ENCODE measurements at regions not wholly inside any gene's neighbourhood (a gene's known extent, or its start where the extent isn't known, plus 50 kb on each side); places are given as distances from the start of the nearest gene placed in this dataset.

GRCh38 chr3:18902081-18902793 is 246.1 kb upstream of the KCNH8 start:
- intact Hi-C loops (cut with micrococcal nuclease): no loop called here
- Histone ChIP-seq H4K20me1 (ENCODE audit: insufficient read depth, low read length) (no peaks in the 10 kb centered on the region), H3K27ac (ENCODE audit: low read depth in 1 of 2, low read length in 2 of 2) (no peak overlapping the region), H3K9me3 (replicated peaks in 1 of 2; ENCODE audit: control insufficient read depth in 1 of 2, insufficient read depth in 1 of 2, low read length in 2 of 2) (no peaks in the 10 kb centered on the region), H3K27me3 (ENCODE audit: control insufficient read depth in 2 of 2, insufficient read depth in 2 of 2, low read length in 2 of 2) (no peaks in the 10 kb centered on the region), H3K4me3 (replicated peaks in 1 of 3; ENCODE audit: low read depth in 2 of 3, low read length in 3 of 3) (no peak overlapping the region), H3K4me1 (ENCODE audit: control insufficient read depth in 1 of 2, insufficient read depth in 2 of 2, low read length in 2 of 2) (no peaks in the 10 kb centered on the region), H3K79me2 (ENCODE audit: insufficient read depth, low read length) (no peaks in the 10 kb centered on the region), H3K36me3 (replicated peaks in 1 of 2; ENCODE audit: control insufficient read depth in 1 of 2, insufficient read depth in 2 of 2, low read length in 2 of 2) (no peaks in the 10 kb centered on the region), H2AFZ (ENCODE audit: insufficient read depth, low read depth, low read length, poor library complexity, severe bottlenecking) (no peak overlapping the region), H3K9ac (ENCODE audit: insufficient read depth, low read length, poor library complexity, severe bottlenecking) (no peak overlapping the region), H3K4me2 (replicated peaks; ENCODE audit: extremely low read depth, low read length, poor library complexity, severe bottlenecking) (no peak overlapping the region)
- H3K4me3 Mint-ChIP-seq: no peak overlapping the region
- peaks cover 0 to 3% (median 0%) of the 10 kb centered on the region in 3 donors for H3K27me3 Mint-ChIP-seq (ENCODE audit: low read depth in 3 of 3)
- H3K27ac Mint-ChIP-seq: no peak overlapping the region
- H3K36me3 Mint-ChIP-seq: no peaks in the 10 kb centered on the region
- WGBS (ENCODE audit: insufficient coverage): no CpG with 5 or more reads among the region's 2 CpGs
- peaks cover 0 to 2% (median 0%) of the 10 kb centered on the region in 7 donors for H3K9me3 Mint-ChIP-seq
- no peaks in the 10 kb centered on the region for H3K4me1 Mint-ChIP-seq
- no peak for TF ChIP-seq CTCF (IDR thresholded peaks at IDR 0.05)
- no peak for DNase-seq

GRCh38 chr3:18901571-18901970 is 246.7 kb upstream of the KCNH8 start:
- Histone ChIP-seq H3K9ac (ENCODE audit: insufficient read depth, low read length, poor library complexity, severe bottlenecking) (no peak overlapping the region), H3K27me3 (ENCODE audit: control insufficient read depth in 2 of 2, insufficient read depth in 2 of 2, low read length in 2 of 2) (no peaks in the 10 kb centered on the region), H3K36me3 (replicated peaks in 1 of 2; ENCODE audit: control insufficient read depth in 1 of 2, insufficient read depth in 2 of 2, low read length in 2 of 2) (no peaks in the 10 kb centered on the region), H4K20me1 (ENCODE audit: insufficient read depth, low read length) (no peaks in the 10 kb centered on the region), H3K4me1 (ENCODE audit: control insufficient read depth in 1 of 2, insufficient read depth in 2 of 2, low read length in 2 of 2) (no peaks in the 10 kb centered on the region), H3K9me3 (replicated peaks in 1 of 2; ENCODE audit: control insufficient read depth in 1 of 2, insufficient read depth in 1 of 2, low read length in 2 of 2) (no peaks in the 10 kb centered on the region), H3K4me3 (replicated peaks in 1 of 3; ENCODE audit: low read depth in 2 of 3, low read length in 3 of 3) (no peak overlapping the region), H3K27ac (ENCODE audit: low read depth in 1 of 2, low read length in 2 of 2) (no peak overlapping the region), H3K4me2 (replicated peaks; ENCODE audit: extremely low read depth, low read length, poor library complexity, severe bottlenecking) (no peak overlapping the region), H2AFZ (ENCODE audit: insufficient read depth, low read depth, low read length, poor library complexity, severe bottlenecking) (no peak overlapping the region), H3K79me2 (ENCODE audit: insufficient read depth, low read length) (no peaks in the 10 kb centered on the region)
- Mint-ChIP-seq H3K4me3 (no peak overlapping the region), H3K4me1 (no peaks in the 10 kb centered on the region), H3K27ac (no peak overlapping the region), H3K9me3 (peaks cover 0 to 1% (median 0%) of the 10 kb centered on the region in 7 donors), H3K27me3 (ENCODE audit: low read depth in 3 of 3) (peaks cover 0 to 3% (median 0%) of the 10 kb centered on the region in 3 donors), H3K36me3 (no peaks in the 10 kb centered on the region)
- intact Hi-C loops (cut with micrococcal nuclease): no loop called here
- no peak for DNase-seq
- WGBS (ENCODE audit: insufficient coverage): no CpG with 5 or more reads among the region's 2 CpGs
- no peak for TF ChIP-seq CTCF (IDR thresholded peaks at IDR 0.05)
